ENCODE measurements at regions not wholly inside any gene's neighbourhood (a gene's known extent, or its start where the extent isn't known, plus 50 kb on each side); places are given as distances from the start of the nearest gene placed in this dataset.

DNA sequence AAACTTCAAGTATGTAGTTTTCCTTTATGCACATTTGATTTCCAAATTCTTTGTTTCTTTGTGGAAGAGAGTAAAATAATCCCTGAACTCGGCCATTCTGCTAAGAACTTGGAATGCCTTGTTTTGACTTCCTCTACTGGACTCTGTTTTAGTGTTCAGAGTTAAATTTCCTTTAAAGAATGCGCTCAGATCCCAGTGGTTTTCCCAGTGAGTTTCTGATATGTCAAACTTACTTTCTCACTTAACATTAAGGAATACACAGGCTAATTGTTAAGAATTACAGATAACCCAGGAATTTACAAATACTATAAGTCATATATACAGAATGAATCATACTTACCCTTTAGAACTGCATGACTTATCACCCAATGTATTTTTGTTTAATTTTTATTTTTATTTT, 1067.6 kb upstream of the CELF2 start:
- TF ChIP-seq EZH2 (IDR thresholded peaks at IDR 0.05) = no peak
- TF ChIP-seq, protein P1, sequence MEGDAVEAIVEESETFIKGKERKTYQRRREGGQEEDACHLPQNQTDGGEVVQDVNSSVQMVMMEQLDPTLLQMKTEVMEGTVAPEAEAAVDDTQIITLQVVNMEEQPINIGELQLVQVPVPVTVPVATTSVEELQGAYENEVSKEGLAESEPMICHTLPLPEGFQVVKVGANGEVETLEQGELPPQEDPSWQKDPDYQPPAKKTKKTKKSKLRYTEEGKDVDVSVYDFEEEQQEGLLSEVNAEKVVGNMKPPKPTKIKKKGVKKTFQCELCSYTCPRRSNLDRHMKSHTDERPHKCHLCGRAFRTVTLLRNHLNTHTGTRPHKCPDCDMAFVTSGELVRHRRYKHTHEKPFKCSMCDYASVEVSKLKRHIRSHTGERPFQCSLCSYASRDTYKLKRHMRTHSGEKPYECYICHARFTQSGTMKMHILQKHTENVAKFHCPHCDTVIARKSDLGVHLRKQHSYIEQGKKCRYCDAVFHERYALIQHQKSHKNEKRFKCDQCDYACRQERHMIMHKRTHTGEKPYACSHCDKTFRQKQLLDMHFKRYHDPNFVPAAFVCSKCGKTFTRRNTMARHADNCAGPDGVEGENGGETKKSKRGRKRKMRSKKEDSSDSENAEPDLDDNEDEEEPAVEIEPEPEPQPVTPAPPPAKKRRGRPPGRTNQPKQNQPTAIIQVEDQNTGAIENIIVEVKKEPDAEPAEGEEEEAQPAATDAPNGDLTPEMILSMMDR (IDR thresholded peaks at IDR 0.05) = no peak

Measured in neural progenitor cell (in vitro differentiated cells).